HAP-1 (cell line): ENCODE measurements at regions not wholly inside any gene's neighbourhood (a gene's known extent, or its start where the extent isn't known, plus 50 kb on each side); places are given as distances from the start of the nearest gene placed in this dataset.

ENCODE experiments used
- DNase-seq, 2 experiments: peaks; one replicate each; pipeline ENCODE4 v3.0.0-alpha.2; 2016 to 2020; ENCODE audit warnings: low spot score in 2 of 2
- H3K27me3 ChIP-seq: fragments of 250-450 bp; sonication (Bioruptor Pico); 2 replicates; pipeline ENCODE4 v1.5.1; 2020; ENCODE audit warnings: low read depth, mild to moderate bottlenecking, moderate library complexity
- H3K36me3 ChIP-seq: fragments of 250-450 bp; sonication (Bioruptor Pico); replicated peaks from 2 replicates; pipeline ENCODE4 v1.5.1; 2020; ENCODE audit warnings: mild to moderate bottlenecking
- H3K4me1 ChIP-seq: fragments of 250-450 bp; sonication (Bioruptor Pico); 2 replicates; pipeline ENCODE4 v1.5.1; 2020; ENCODE audit warnings: mild to moderate bottlenecking
- H3K4me3 ChIP-seq: fragments of 250-450 bp; sonication (Bioruptor Pico); 2 replicates; pipeline ENCODE4 v1.5.1; 2020; ENCODE audit warnings: mild to moderate bottlenecking, moderate library complexity
- H3K9me3 ChIP-seq: fragments of 250-450 bp; sonication (Bioruptor Pico); 2 replicates; pipeline ENCODE4 v1.5.1; 2020; ENCODE audit warnings: mild to moderate bottlenecking, moderate library complexity
- in situ Hi-C: fragments of 300-500 bp; cut with MboI; formaldehyde crosslinking; loops from 3 replicates; pipeline ENCODE4 v1.14.3; 2020; ENCODE audit warnings: low sequenced_read_pairs, inconsistent platforms, mixed read lengths

DNA sequence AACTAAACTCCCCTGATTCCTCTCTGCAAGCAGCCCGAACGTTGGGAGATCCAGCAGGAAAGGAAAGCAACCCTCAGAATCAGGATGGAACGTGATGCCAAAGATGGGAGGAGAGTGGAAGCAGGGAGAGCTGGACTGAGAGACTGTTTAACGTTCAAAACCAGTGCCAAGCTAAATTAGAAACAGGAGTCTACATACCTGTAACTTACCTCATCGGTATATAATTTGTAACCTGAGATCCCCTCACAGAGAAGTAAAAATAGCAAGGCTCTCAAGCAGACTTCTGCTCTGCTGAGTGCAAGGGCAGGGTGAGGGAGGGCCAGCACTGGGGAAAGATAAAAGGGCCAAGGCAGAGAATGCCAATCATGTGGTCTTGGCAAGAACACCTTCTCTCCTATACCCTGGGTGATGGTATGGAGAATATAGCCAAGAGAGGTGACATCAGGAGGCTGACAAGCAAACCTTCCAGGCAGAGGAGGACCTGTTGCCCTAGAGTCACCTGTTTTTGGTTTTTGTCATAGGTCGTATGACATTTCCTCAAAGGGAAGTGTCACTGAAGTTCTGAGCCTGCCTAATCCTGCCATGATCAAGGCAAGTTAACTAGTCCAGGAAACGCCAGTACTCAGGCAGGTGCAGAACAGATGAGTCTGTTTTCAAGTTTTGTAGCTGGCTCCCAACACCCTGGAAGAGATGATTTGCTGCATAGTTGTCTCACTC, 472.0 kb downstream of the NFIB start:
- in situ Hi-C loops, result no loop called here
- no peaks in the 10 kb centered on the region for H3K36me3 ChIP-seq
- no peak for DNase-seq
- H3K27me3 ChIP-seq, result no peaks in the 10 kb centered on the region
- no peak overlapping the region for H3K4me3 ChIP-seq
- H3K9me3 ChIP-seq, result no peaks in the 10 kb centered on the region
- no peaks in the 10 kb centered on the region for H3K4me1 ChIP-seq

DNA sequence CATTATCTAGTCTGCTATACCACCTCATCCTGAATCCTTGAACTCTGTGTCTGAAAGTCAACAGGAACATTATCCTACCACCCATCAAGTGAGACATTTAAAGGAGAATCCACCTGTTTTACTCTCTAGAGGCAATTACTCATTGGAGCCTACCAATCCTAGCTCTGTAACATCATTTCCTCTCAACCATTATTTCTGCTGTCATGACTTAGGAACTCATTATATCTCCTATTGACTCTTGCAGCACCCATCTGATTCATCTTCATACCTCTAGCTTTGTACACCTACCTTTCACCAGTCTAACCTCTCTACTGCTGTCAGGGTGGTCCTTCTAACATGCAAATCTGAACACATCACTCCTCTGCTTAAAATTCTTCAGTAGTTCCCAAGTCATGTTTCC, 481.5 kb downstream of the NFIB start:
- in situ Hi-C loops, result no loop called here
- no peaks in the 10 kb centered on the region for H3K27me3 ChIP-seq
- H3K36me3 ChIP-seq, result no peaks in the 10 kb centered on the region
- H3K4me1 ChIP-seq, result no peaks in the 10 kb centered on the region
- no peak for DNase-seq
- H3K4me3 ChIP-seq, result no peak overlapping the region
- H3K9me3 ChIP-seq, result peaks cover 11% of the 10 kb centered on the region

DNA sequence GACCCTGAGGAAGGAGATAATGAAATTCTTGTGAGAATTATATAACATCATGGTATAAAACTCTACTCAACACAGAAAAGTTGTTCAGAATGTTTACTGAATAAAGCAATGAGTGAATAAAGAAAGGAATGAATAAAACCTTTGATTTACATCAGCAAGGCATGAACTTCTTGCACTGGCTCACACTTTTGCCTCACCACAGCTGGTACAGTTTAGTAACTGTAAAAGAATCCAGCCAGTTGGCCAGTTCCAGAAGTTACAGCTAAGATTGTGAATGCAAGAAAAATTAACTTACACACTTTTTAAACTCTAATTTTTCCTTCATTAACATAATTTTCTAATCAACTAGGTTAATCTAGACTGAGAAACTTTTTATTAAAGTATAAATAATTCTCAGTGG, 490.9 kb downstream of the NFIB start:
- no peaks in the 10 kb centered on the region for H3K36me3 ChIP-seq
- in situ Hi-C loops, result no loop called here
- H3K4me1 ChIP-seq, result no peaks in the 10 kb centered on the region
- H3K4me3 ChIP-seq, result no peak overlapping the region
- no peaks in the 10 kb centered on the region for H3K27me3 ChIP-seq
- no peaks in the 10 kb centered on the region for H3K9me3 ChIP-seq
- DNase-seq, result no peak

GRCh38 chr9:13817754-13818278, 496.1 kb downstream of the NFIB start:
- in situ Hi-C loops, result no loop called here

DNA sequence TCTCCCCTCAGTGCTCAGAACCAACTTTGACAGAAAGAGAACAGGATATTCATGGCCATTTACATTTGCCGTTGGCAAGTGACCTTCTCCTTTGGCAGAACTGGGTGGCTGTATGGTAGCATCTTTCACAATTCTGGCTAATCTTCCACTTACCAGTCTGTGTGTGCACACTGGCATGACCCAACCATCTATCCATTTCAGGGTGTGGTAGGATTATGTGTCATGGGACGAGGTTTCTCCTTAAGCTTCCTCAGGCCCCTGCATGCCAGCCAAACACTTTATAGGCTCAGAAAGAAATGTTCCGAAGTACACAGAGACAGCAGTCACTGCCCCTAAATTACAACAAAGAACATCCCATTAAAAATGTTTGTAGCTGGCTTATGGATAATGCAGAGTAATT, 497.1 kb downstream of the NFIB start:
- Histone ChIP-seq H3K4me1 (no peaks in the 10 kb centered on the region), H3K4me3 (no peak overlapping the region), H3K36me3 (no peaks in the 10 kb centered on the region), H3K27me3 (no peaks in the 10 kb centered on the region), H3K9me3 (no peaks in the 10 kb centered on the region)
- in situ Hi-C loops, result no loop called here
- DNase-seq, result no peak

More at GRCh38 chr9:13817754-13818278, 496.1 kb downstream of the NFIB start:
- no peaks in the 10 kb centered on the region for H3K36me3 ChIP-seq
- no peak for DNase-seq
- no peak overlapping the region for H3K4me3 ChIP-seq
- no peaks in the 10 kb centered on the region for H3K4me1 ChIP-seq
- H3K27me3 ChIP-seq, result no peaks in the 10 kb centered on the region
- H3K9me3 ChIP-seq, result no peaks in the 10 kb centered on the region

DNA sequence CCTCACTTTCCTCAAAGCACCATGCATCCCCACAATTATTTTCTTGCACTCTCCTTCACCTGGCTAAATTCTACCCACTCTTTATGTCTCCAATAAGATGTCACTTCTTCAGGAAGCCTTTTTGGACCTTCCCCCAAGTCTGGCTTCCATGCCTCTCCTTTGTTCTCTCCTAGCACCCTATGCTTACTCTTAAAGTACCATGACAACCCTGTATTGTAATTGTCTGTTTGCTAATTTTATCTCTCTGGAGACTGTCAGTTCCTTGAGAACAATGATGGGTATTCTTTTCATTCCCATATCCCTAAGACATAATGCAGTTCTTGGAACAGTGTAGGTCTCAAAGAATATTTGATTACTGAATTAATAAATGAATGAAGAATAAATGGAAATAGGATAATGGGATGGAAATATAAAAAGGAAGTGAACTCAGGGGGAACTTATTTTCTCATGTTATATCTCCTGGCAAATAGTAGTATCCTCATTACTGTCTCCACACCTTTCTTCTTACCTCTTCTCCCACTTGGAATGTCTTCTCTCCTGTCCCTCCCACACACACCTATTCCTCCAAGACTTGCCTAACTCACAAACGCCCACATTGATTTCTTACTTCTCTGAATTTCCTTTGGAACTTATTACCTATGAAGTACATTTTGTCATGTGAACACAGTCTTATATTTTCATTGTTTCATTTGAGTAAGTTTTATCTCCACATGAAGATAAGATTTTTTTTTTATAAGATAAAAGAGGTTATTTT, 499.1 kb downstream of the NFIB start:
- no peak overlapping the region for H3K4me3 ChIP-seq
- no peaks in the 10 kb centered on the region for H3K27me3 ChIP-seq
- no peaks in the 10 kb centered on the region for H3K36me3 ChIP-seq
- in situ Hi-C loops, result no loop called here
- no peaks in the 10 kb centered on the region for H3K4me1 ChIP-seq
- no peak for DNase-seq
- H3K9me3 ChIP-seq, result no peaks in the 10 kb centered on the region

DNA sequence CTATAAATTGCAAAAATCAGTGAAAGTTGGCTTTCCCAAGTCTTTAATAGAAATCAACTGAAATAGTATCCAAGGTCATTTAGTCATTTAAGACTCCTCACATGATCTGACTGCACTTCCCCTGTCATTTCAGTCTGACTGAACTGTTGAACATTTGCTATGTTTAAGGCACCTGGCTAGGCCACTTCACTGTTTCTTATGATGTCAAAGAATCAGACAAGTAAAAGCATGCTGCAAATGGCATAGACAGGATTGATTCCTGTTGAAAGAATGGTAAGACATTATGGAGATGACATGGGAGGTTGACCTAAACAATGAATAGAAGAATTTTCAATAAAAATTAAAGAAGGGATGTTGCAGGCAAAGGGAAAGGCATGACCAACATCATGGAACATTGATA, 502.1 kb downstream of the NFIB start:
- DNase-seq, result no peak
- no peaks in the 10 kb centered on the region for H3K9me3 ChIP-seq
- H3K27me3 ChIP-seq, result no peaks in the 10 kb centered on the region
- no peaks in the 10 kb centered on the region for H3K36me3 ChIP-seq
- in situ Hi-C loops, result no loop called here
- H3K4me1 ChIP-seq, result no peaks in the 10 kb centered on the region
- no peak overlapping the region for H3K4me3 ChIP-seq

- in situ Hi-C loops, result no loop called here
- H3K36me3 ChIP-seq, result no peaks in the 10 kb centered on the region
- no peak for DNase-seq
- no peaks in the 10 kb centered on the region for H3K9me3 ChIP-seq
- no peak overlapping the region for H3K4me3 ChIP-seq
- no peaks in the 10 kb centered on the region for H3K4me1 ChIP-seq
- H3K27me3 ChIP-seq, result no peaks in the 10 kb centered on the region
These were observed 503.4 kb downstream of the NFIB start for GRCh38 chr9:13810510-13810909.

DNA sequence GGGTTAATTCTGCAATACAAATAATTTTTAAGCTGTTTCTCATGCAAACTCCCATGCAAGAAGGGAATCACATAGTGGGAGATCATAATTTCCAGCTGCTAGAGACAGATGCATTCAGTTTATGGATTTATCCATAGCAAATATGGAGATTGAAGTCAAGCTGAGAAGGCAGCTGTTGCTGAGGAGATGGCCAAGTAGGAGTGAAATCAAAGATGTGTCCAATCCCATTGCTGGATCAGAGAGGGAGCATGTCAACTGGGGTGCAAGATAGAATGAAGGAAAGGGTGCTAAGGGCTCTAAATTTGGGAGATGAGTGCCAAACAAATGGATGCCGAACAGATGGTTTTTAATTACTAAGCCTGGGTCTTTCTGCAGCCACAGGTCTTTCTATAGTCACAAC, 504.5 kb downstream of the NFIB start:
- Histone ChIP-seq H3K9me3 (no peaks in the 10 kb centered on the region), H3K4me3 (no peak overlapping the region), H3K36me3 (no peaks in the 10 kb centered on the region), H3K4me1 (no peaks in the 10 kb centered on the region), H3K27me3 (no peaks in the 10 kb centered on the region)
- in situ Hi-C loops, result no loop called here
- DNase-seq, result no peak

GRCh38 chr9:13807118-13807517, 506.8 kb downstream of the NFIB start:
- no peaks in the 10 kb centered on the region for H3K36me3 ChIP-seq
- DNase-seq, result no peak
- no peak overlapping the region for H3K4me3 ChIP-seq
- H3K9me3 ChIP-seq, result no peaks in the 10 kb centered on the region
- H3K4me1 ChIP-seq, result no peaks in the 10 kb centered on the region
- no peaks in the 10 kb centered on the region for H3K27me3 ChIP-seq
- in situ Hi-C loops, result no loop called here

DNA sequence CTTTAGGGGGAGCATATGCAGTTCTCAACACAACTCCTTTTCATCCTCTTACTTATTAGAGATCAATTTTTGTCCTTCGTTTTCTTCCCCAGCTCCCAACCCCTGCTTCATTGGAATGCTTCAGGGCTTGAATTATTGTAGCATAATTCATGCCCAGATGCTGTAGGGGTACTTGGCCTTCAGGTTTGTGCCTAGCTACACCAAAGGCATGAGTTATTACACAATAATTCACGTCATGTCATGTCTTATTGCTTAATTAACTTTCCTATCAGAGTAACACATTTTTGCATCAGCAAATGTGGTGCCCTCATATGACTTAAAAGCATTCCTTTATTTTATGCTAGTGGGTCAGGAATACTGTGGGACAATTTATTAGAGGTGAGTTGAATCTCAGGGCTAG, 507.2 kb downstream of the NFIB start:
- DNase-seq, result no peak
- in situ Hi-C loops, result no loop called here
- Histone ChIP-seq H3K4me1 (no peaks in the 10 kb centered on the region), H3K27me3 (no peaks in the 10 kb centered on the region), H3K9me3 (no peaks in the 10 kb centered on the region), H3K4me3 (no peak overlapping the region), H3K36me3 (no peaks in the 10 kb centered on the region)

GRCh38 chr9:13805546-13805945, 508.4 kb downstream of the NFIB start:
- DNase-seq, result no peak
- Histone ChIP-seq H3K4me3 (no peak overlapping the region), H3K36me3 (no peaks in the 10 kb centered on the region), H3K27me3 (no peaks in the 10 kb centered on the region), H3K9me3 (no peaks in the 10 kb centered on the region), H3K4me1 (no peaks in the 10 kb centered on the region)
- in situ Hi-C loops, result no loop called here

DNA sequence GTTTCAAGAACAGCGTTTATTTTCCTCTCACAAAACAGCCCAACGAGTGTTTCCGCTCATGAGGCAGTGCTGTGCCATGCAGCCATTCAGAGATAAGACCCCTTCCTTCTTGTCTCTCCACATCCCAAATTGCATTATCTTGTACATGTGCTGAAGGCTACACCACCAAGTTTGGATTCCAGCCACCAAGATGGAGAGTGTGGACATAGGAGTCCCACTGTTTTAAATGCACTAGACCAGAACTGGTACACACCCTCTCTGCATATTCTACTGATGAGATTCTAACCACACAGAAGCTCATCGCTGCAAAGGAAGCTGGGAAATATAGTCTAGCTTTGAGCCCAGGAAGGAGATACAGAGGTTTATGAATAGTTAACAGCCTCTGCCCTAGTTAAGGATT, 509.4 kb downstream of the NFIB start:
- in situ Hi-C loops, result no loop called here
- Histone ChIP-seq H3K4me1 (no peaks in the 10 kb centered on the region), H3K4me3 (no peak overlapping the region), H3K9me3 (no peaks in the 10 kb centered on the region), H3K36me3 (no peaks in the 10 kb centered on the region), H3K27me3 (no peaks in the 10 kb centered on the region)
- no peak for DNase-seq

GRCh38 chr9:13800776-13801175, 513.2 kb downstream of the NFIB start:
- H3K36me3 ChIP-seq, result no peaks in the 10 kb centered on the region
- no peaks in the 10 kb centered on the region for H3K27me3 ChIP-seq
- DNase-seq, result no peak
- in situ Hi-C loops, result no loop called here
- H3K4me1 ChIP-seq, result no peaks in the 10 kb centered on the region
- H3K9me3 ChIP-seq, result no peaks in the 10 kb centered on the region; the same call in 1 of the 2 replicates
- H3K4me3 ChIP-seq, result no peak overlapping the region
